Esophagus muscularis mucosa (tissue), 3 donors: ENCODE measurements at regions not wholly inside any gene's neighbourhood (a gene's known extent, or its start where the extent isn't known, plus 50 kb on each side); places are given as distances from the start of the nearest gene placed in this dataset.

ENCODE experiments used
- EP300 ChIP-seq: sonication (generic); formaldehyde crosslinking; IDR thresholded peaks from one replicate; pipeline ENCODE4 v1.6.1; 2017; ENCODE audit warnings: antibody characterized with exemption
- TF ChIP-seq, protein P1 (sequence below), 3 experiments: fragments of 200-600 bp in 2 of 3; fragments of 450-650 bp in 1 of 3; sonication (generic) in 2 of 3; IDR thresholded peaks; one replicate each; pipeline ENCODE4 v1.5.1; 2017 to 2019; ENCODE audit warnings: antibody characterized with exemption in 3 of 3, mild to moderate bottlenecking in 2 of 3, moderate library complexity in 1 of 3

DNA sequence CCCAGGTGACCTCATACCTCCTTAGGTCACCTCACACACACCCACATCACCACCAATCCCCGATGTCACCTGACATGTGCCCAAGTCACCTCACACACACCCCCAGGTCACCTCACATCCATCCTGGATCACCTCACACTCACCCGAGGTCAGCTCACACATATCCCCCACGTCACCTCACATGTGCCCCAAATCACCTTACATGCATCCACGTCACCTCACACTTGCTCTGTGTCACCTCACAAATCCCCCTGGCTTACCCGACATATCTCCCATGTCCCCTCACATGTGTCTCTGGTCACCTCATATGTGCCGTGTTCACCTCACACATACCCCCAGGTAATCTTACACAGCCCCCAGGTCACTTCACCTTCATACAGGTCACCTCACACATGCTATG is 864.6 kb downstream of the TMEM121 start:
- TF ChIP-seq EP300, result no peak
- TF ChIP-seq, protein P1, sequence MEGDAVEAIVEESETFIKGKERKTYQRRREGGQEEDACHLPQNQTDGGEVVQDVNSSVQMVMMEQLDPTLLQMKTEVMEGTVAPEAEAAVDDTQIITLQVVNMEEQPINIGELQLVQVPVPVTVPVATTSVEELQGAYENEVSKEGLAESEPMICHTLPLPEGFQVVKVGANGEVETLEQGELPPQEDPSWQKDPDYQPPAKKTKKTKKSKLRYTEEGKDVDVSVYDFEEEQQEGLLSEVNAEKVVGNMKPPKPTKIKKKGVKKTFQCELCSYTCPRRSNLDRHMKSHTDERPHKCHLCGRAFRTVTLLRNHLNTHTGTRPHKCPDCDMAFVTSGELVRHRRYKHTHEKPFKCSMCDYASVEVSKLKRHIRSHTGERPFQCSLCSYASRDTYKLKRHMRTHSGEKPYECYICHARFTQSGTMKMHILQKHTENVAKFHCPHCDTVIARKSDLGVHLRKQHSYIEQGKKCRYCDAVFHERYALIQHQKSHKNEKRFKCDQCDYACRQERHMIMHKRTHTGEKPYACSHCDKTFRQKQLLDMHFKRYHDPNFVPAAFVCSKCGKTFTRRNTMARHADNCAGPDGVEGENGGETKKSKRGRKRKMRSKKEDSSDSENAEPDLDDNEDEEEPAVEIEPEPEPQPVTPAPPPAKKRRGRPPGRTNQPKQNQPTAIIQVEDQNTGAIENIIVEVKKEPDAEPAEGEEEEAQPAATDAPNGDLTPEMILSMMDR (IDR thresholded peaks at IDR 0.05), result no peak
